Tibial artery (tissue), 4 donors: ENCODE measurements at regions not wholly inside any gene's neighbourhood (a gene's known extent, or its start where the extent isn't known, plus 50 kb on each side); places are given as distances from the start of the nearest gene placed in this dataset.

ENCODE experiments used
- DNase-seq, 2 donors: peaks; one replicate each; pipeline ENCODE4 v3.0.0-alpha.2; 2019
- H3K27ac ChIP-seq, 2 donors: fragments of 200-600 bp; sonication (generic) in 1 of 2; 1 replicate in 1 of 2; 2 replicates in 1 of 2; pipeline ENCODE4 v1.5.1; 2018 to 2019; ENCODE audit warnings: mild to moderate bottlenecking in 1 of 2
- H3K27me3 ChIP-seq, 2 donors: fragments of 200-600 bp; sonication (generic) in 1 of 2; one replicate each; pipeline versions ENCODE4 v1.5.1 to v1.6.0; 2016 to 2019
- H3K36me3 ChIP-seq, 3 donors: fragments of 200-600 bp; sonication (generic) in 2 of 3; one replicate each; pipeline ENCODE4 v1.5.1; 2016 to 2019; ENCODE audit warnings: mild to moderate bottlenecking in 2 of 3
- H3K4me1 ChIP-seq, 4 donors: fragments of 200-600 bp; sonication (generic) in 2 of 4; 1 replicate in 3 of 4; 2 replicates in 1 of 4; pipeline ENCODE4 v1.5.1; 2016 to 2019
- H3K4me3 ChIP-seq, 2 donors: fragments of 200-600 bp; sonication (generic) in 1 of 2; 1 replicate in 1 of 2; 2 replicates in 1 of 2; pipeline ENCODE4 v1.5.1; 2018 to 2019; ENCODE audit warnings: mild to moderate bottlenecking in 2 of 2
- H3K9me3 ChIP-seq, 3 donors: fragments of 200-600 bp; sonication (generic) in 1 of 3; one replicate each; pipeline ENCODE4 v1.5.1; 2016 to 2019
- intact Hi-C: fragments of 100-400 bp; cut with DNase I; formaldehyde crosslinking; loops from one replicate; pipeline ENCODE4 v1.15.0; 2023; ENCODE audit warnings: low total_unique reads
- TF ChIP-seq, protein P1 (sequence below), 2 experiments: fragments of 200-600 bp in 1 of 2; fragments of 450-650 bp in 1 of 2; IDR thresholded peaks; one replicate each; pipeline ENCODE4 v1.5.1; 2017 to 2019; ENCODE audit warnings: antibody characterized with exemption in 2 of 2, mild to moderate bottlenecking in 1 of 2, moderate library complexity in 1 of 2

DNA sequence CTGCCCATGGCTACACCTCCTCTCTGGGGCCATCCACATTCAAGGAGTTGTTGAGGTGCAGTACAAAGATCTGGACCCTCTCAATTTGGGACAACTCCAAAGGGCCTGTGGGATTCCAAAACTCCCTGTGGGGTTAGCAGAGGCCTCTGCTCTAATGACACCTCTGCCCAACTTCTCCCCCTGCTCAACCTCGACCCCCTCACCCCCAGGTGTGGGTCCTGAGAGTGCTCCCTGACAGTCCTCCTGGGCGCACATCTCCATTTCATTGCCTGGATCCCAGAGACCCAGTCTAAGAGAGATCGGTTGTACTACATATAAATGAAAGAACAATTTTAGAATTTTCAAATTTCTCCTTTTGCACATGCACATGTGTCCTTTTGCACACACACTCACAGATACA lies 73.0 kb upstream of the NKD1 start:
- no peak for DNase-seq
- intact Hi-C loops = no loop called here

DNA sequence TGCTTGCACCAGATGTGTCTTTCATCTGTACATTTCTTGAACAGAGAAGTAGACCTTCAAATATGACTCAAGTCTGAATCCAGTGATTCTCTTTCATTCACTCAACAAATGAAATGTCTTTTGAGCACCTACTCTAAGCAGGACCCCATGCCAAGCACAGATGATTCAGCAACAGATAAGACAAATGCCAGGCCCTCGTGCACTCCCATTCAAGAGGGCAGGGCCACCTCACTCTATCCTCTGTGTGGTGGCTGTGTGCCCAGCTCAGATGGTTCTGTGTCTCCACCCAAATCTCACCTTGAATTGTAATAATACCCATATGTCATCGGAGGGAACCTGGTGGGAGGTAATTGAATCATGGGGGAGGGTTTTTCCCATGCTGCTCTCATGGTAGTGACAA lies 74.1 kb upstream of the NKD1 start:
- no peak for DNase-seq
- H3K9me3 ChIP-seq = no peaks in the 10 kb centered on the region
- intact Hi-C loops = no loop called here
- TF ChIP-seq, protein P1, sequence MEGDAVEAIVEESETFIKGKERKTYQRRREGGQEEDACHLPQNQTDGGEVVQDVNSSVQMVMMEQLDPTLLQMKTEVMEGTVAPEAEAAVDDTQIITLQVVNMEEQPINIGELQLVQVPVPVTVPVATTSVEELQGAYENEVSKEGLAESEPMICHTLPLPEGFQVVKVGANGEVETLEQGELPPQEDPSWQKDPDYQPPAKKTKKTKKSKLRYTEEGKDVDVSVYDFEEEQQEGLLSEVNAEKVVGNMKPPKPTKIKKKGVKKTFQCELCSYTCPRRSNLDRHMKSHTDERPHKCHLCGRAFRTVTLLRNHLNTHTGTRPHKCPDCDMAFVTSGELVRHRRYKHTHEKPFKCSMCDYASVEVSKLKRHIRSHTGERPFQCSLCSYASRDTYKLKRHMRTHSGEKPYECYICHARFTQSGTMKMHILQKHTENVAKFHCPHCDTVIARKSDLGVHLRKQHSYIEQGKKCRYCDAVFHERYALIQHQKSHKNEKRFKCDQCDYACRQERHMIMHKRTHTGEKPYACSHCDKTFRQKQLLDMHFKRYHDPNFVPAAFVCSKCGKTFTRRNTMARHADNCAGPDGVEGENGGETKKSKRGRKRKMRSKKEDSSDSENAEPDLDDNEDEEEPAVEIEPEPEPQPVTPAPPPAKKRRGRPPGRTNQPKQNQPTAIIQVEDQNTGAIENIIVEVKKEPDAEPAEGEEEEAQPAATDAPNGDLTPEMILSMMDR (IDR thresholded peaks at IDR 0.05) = no peak
- H3K27me3 ChIP-seq = no peaks in the 10 kb centered on the region
- no peak overlapping the region for H3K27ac ChIP-seq
- peaks cover 0 to 11% (median 4%) of the 10 kb centered on the region in 4 donors for H3K4me1 ChIP-seq
- no peak overlapping the region for H3K4me3 ChIP-seq
- no peaks in the 10 kb centered on the region for H3K36me3 ChIP-seq

More for the DNA sequence above, 73.0 kb upstream of the NKD1 start:
- Histone ChIP-seq H3K4me1 (peaks cover 0 to 11% (median 4%) of the 10 kb centered on the region in 4 donors), H3K9me3 (no peaks in the 10 kb centered on the region), H3K4me3 (no peak overlapping the region), H3K27me3 (no peaks in the 10 kb centered on the region), H3K27ac (no peak overlapping the region), H3K36me3 (no peaks in the 10 kb centered on the region)
- TF ChIP-seq, protein P1 (IDR thresholded peaks at IDR 0.05) = no peak

DNA sequence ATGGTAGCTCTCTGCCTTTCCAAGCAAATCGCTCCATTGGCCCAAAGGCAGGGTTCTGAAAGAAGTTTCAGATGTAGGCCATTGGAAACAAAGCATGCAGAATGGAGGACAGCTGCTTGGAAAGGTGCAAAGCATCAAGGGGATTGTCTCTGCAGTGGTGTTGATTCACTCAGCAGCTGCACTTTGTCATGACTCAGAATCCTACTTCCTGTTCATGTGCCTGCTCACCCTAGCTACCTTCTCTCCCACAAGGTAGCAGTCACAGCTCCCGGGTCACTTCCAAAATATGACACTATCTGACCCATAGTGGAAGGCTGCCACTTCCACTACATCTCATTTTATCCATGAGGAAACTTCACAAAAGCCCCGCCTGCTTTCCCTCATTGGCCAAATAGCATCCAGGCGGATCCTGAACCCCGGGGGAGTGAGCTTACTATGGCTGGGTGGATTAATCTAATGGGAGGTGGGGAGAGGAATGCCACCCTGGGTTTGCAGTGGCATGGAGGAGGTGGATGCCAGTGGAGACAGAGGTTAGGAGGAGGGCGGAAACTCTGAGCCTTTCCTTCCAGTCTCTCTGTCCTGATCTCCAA lies 74.7 kb upstream of the NKD1 start:
- TF ChIP-seq, protein P1 (IDR thresholded peaks at IDR 0.05) = no peak
- Histone ChIP-seq H3K4me1 (peaks cover 0 to 12% (median 2%) of the 10 kb centered on the region in 4 donors), H3K27me3 (no peaks in the 10 kb centered on the region), H3K36me3 (no peaks in the 10 kb centered on the region), H3K4me3 (no peak overlapping the region), H3K9me3 (no peaks in the 10 kb centered on the region), H3K27ac (no peak overlapping the region)
- intact Hi-C loops = no loop called here
- no peak for DNase-seq

GRCh38 chr16:50472472-50472871 lies 75.7 kb upstream of the NKD1 start:
- no peak for DNase-seq
- TF ChIP-seq, protein P1 (IDR thresholded peaks at IDR 0.05) = no peak
- Histone ChIP-seq H3K4me3 (no peak overlapping the region), H3K36me3 (no peaks in the 10 kb centered on the region), H3K27me3 (peaks cover 0 to 2% of the 10 kb centered on the region in 2 donors), H3K4me1 (peaks cover 0 to 20% (median 8%) of the 10 kb centered on the region in 4 donors), H3K9me3 (no peaks in the 10 kb centered on the region), H3K27ac (no peak overlapping the region)
- intact Hi-C loops = no loop called here

- Histone ChIP-seq H3K27ac (no peak overlapping the region), H3K36me3 (no peaks in the 10 kb centered on the region), H3K4me1 (peaks cover 0 to 11% (median 8%) of the 10 kb centered on the region in 4 donors), H3K4me3 (no peak overlapping the region), H3K27me3 (peaks cover 0 to 2% of the 10 kb centered on the region in 2 donors), H3K9me3 (no peaks in the 10 kb centered on the region)
- no peak for DNase-seq
- TF ChIP-seq, protein P1 (IDR thresholded peaks at IDR 0.05) = no peak
- intact Hi-C loops = no loop called here
Observed at GRCh38 chr16:50470687-50471086, 77.5 kb upstream of the NKD1 start.
